GM06990 (cell line): ENCODE measurements at regions not wholly inside any gene's neighbourhood (a gene's known extent, or its start where the extent isn't known, plus 50 kb on each side); places are given as distances from the start of the nearest gene placed in this dataset.
"Not testable (repeated sequence)": the region's sequence is repeated elsewhere in the genome, so short reads cannot be mapped to it uniquely, and the experiment has no call there.

Source experiments
- DNase-seq: peaks from one replicate; pipeline ENCODE4 v3.0.0-alpha.2; 2011; ENCODE audit not compliant: insufficient read length; ENCODE audit errors: extremely low read depth
- H3K27me3 ChIP-seq: replicated peaks from 2 replicates; pipeline ENCODE4 v1.6.0; 2011; ENCODE audit warnings: low read length; ENCODE audit not compliant: control insufficient read depth, insufficient read depth
- H3K36me3 ChIP-seq: 2 replicates; pipeline ENCODE4 v1.5.1; 2011; ENCODE audit warnings: low read length; ENCODE audit not compliant: control insufficient read depth, insufficient read depth
- H3K4me3 ChIP-seq: replicated peaks from 2 replicates; pipeline ENCODE4 v1.5.1; 2011; ENCODE audit warnings: low read depth, mild to moderate bottlenecking, control low read depth, low read length
- TF ChIP-seq, protein P1 (sequence below): IDR thresholded peaks from 2 replicates; pipeline ENCODE4 v1.5.1; 2011; ENCODE audit warnings: low read length, control low read depth, mild to moderate bottlenecking, inconsistent platforms; ENCODE audit not compliant: insufficient read depth, poor library complexity, severe bottlenecking

DNA sequence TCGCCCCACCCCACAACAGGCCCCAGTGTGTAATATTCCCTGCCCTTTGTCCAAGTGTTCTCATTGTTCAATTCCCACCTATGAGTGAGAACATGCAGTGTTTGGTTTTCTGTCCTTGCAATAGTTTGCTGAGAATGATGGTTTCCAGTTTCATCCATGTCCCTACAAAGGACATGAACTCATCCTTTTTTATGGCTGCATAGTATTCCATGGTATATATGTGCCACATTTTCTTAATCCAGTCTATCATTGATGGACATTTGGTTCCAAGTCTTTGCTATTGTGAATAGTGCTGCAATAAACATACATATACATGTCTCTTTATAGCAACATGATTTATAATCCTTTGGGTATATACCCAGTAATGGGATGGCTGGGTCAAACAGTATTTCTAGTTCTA is 132.7 kb downstream of the SNX10 start:
- not testable (repeated sequence) for H3K4me3 ChIP-seq, DNase-seq

DNA sequence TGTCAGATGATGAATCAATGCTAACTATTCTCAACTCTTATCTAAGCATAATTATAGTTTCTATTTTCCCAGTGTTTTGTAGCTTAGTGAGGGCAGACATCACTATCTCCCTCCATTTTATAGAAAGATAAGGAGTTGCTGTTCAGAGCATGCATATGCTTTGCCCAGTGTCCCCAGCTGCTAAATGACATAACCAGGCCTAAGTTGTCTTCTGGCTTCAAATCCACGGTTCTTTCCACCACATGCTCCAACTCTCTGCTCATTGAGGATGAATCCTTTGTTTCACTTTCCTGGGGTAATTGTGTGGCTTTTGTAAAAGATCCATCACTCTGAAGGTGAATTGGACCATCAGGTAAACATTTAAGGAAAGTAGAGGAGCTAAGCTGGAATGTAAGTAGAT is 134.0 kb downstream of the SNX10 start:
- DNase-seq: no peak
- H3K4me3 ChIP-seq: no peak overlapping the region
- TF ChIP-seq, protein P1, sequence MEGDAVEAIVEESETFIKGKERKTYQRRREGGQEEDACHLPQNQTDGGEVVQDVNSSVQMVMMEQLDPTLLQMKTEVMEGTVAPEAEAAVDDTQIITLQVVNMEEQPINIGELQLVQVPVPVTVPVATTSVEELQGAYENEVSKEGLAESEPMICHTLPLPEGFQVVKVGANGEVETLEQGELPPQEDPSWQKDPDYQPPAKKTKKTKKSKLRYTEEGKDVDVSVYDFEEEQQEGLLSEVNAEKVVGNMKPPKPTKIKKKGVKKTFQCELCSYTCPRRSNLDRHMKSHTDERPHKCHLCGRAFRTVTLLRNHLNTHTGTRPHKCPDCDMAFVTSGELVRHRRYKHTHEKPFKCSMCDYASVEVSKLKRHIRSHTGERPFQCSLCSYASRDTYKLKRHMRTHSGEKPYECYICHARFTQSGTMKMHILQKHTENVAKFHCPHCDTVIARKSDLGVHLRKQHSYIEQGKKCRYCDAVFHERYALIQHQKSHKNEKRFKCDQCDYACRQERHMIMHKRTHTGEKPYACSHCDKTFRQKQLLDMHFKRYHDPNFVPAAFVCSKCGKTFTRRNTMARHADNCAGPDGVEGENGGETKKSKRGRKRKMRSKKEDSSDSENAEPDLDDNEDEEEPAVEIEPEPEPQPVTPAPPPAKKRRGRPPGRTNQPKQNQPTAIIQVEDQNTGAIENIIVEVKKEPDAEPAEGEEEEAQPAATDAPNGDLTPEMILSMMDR: no peak
- no peaks in the 10 kb centered on the region for H3K36me3 ChIP-seq
- H3K27me3 ChIP-seq: peaks cover 2% of the 10 kb centered on the region

More for the DNA sequence above, 132.7 kb downstream of the SNX10 start:
- not testable (repeated sequence) for H3K36me3 ChIP-seq, H3K27me3 ChIP-seq

DNA sequence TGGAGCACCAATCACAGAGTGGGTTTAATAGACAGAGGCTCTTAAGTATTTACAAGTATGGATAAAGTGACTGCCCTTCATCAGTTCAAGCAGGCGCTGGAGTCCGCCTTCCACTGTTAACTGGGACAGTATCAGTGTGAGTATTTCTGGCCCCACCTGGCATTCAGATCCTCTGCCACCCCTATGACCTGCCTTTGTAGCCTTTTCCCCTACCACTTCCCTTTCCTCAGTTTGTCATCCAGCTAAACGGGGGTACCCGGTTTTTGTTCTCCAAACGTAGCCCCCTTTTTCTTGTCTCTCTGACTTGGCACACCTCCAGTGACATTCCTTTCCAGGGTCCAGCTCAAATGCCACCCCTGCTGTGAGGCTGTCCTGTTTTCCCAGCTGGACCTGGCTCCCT is 134.4 kb downstream of the SNX10 start:
- H3K27me3 ChIP-seq: peaks cover 2% of the 10 kb centered on the region; the same call in 1 of the 2 replicates
- TF ChIP-seq, protein P1: no peak
- no peak overlapping the region for H3K4me3 ChIP-seq
- DNase-seq: no peak
- no peaks in the 10 kb centered on the region for H3K36me3 ChIP-seq

DNA sequence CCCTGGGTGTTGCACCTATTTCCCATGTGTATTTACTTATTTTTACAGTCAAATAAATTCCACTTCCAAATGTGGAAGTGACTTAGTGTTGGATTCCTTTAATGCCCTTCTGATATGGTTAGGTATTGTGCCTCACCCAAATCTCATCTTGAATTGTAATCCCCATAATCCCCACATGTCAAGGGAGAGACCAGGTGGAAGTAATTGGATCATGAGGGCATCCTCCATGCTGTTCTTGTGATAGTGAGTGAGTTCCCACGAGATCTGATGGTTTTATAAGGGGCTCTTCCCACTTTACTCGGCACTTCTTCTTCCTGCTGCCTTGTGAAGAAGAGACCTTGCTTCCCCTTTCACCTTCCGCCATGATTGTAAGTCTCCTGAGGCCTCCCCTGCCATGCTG is 136.9 kb downstream of the SNX10 start:
- H3K4me3 ChIP-seq: no peak overlapping the region
- peaks cover 2% of the 10 kb centered on the region for H3K27me3 ChIP-seq
- TF ChIP-seq, protein P1: no peak
- H3K36me3 ChIP-seq: no peaks in the 10 kb centered on the region
- DNase-seq: no peak

DNA sequence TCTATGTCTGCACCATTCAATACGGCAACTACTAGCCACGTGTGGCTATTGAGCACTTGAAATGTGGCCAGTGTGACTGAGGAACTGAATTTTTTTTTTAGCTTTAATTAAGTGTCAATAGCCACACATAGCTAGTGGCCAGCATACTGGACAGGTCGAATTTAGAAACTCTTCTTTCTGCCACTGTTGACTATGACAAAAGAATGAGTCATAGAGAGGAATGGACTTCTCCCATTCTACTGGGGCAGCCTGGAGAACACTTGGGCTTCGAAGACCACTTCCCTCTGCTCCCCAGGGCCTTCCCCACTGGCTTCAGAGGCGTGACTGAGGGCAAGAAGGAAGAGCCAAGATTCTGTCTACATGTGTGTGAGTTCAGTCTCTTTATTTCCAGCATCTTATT is 137.5 kb downstream of the SNX10 start:
- no peak for DNase-seq
- Histone ChIP-seq H3K4me3 (no peak overlapping the region), H3K27me3 (peaks cover 2% of the 10 kb centered on the region), H3K36me3 (no peaks in the 10 kb centered on the region)
- TF ChIP-seq, protein P1: no peak

DNA sequence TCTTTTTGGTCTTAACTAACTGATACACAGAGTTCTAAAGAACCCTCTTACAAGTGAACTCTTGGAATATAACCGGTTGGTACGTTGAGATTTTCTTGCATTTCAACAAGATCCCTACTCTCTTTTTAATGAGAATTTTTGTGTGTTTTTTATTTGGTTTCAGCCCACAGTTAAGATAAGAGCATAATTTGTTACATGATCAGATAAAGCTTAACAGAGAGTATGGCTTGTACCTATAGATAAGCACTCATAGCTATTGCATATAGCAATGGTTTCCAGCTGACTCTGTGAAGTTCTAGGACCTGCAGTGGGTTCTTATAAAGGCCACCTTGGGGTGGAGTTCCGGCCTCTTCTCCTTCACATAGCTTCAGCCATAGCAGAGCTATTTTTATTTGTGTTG is 143.3 kb downstream of the SNX10 start:
- DNase-seq: no peak
- Histone ChIP-seq H3K27me3 (peaks cover 2% of the 10 kb centered on the region), H3K4me3 (no peak overlapping the region), H3K36me3 (no peaks in the 10 kb centered on the region)
- TF ChIP-seq, protein P1: no peak
